HG03575 (cell line): ENCODE measurements at regions not wholly inside any gene's neighbourhood (a gene's known extent, or its start where the extent isn't known, plus 50 kb on each side); places are given as distances from the start of the nearest gene placed in this dataset.
"Not testable (repeated sequence)": the region's sequence is repeated elsewhere in the genome, so short reads cannot be mapped to it uniquely, and the experiment has no call there.

Source experiments
- ATAC-seq: cut with Tn5 transposase; IDR thresholded peaks from one replicate; pipeline ENCODE4 v1.9.1; 2021; ENCODE audit not compliant: unreplicated experiment, insufficient number of reproducible peaks, low FRiP score; ENCODE audit errors: extremely low read depth

GRCh38 chr4:91973479-91974153 lies 330.1 kb upstream of the GRID2 start:
- ATAC-seq, result no peak

GRCh38 chr4:91984466-91984865 lies 319.3 kb upstream of the GRID2 start:
- ATAC-seq, result no peak

GRCh38 chr4:91989914-91990313 lies 313.9 kb upstream of the GRID2 start:
- ATAC-seq, result no peak

- peak; percentile 57 for ATAC-seq
Observed at GRCh38 chr4:91990726-91991125, 313.0 kb upstream of the GRID2 start.

- ATAC-seq, result no peak
Observed at GRCh38 chr4:91997045-91997444, 306.7 kb upstream of the GRID2 start.

GRCh38 chr4:92012899-92013867 lies 290.6 kb upstream of the GRID2 start:
- no peak for ATAC-seq

GRCh38 chr4:92014067-92014466 lies 289.7 kb upstream of the GRID2 start:
- no peak for ATAC-seq

- no peak for ATAC-seq
Observed at GRCh38 chr4:92021203-92021602, 282.6 kb upstream of the GRID2 start.

- no peak for ATAC-seq
Observed at GRCh38 chr4:92021788-92022187, 282.0 kb upstream of the GRID2 start.

- not testable (repeated sequence) for ATAC-seq
Observed at GRCh38 chr4:92028830-92029229, 274.9 kb upstream of the GRID2 start.

GRCh38 chr4:92031825-92032224 lies 271.9 kb upstream of the GRID2 start:
- ATAC-seq, result no peak

GRCh38 chr4:92035666-92036065 lies 268.1 kb upstream of the GRID2 start:
- no peak for ATAC-seq

- ATAC-seq, result no peak
Observed at GRCh38 chr4:92045718-92046117, 258.0 kb upstream of the GRID2 start.

GRCh38 chr4:92047209-92047875 lies 256.4 kb upstream of the GRID2 start:
- no peak for ATAC-seq

GRCh38 chr4:92050875-92051274 lies 252.9 kb upstream of the GRID2 start:
- no peak for ATAC-seq

GRCh38 chr4:92059615-92060014 lies 244.2 kb upstream of the GRID2 start:
- ATAC-seq, result no peak

- no peak for ATAC-seq
Observed at GRCh38 chr4:92060333-92060732, 243.4 kb upstream of the GRID2 start.

- no peak for ATAC-seq
Observed at GRCh38 chr4:92064574-92064973, 239.2 kb upstream of the GRID2 start.

- ATAC-seq, result no peak
Observed at GRCh38 chr4:92066485-92066884, 237.3 kb upstream of the GRID2 start.

- no peak for ATAC-seq
Observed at GRCh38 chr4:92071587-92071986, 232.2 kb upstream of the GRID2 start.
